ENCODE measurements at regions not wholly inside any gene's neighbourhood (a gene's known extent, or its start where the extent isn't known, plus 50 kb on each side); places are given as distances from the start of the nearest gene placed in this dataset.

- TF ChIP-seq CTCF (IDR thresholded peaks at IDR 0.05; ENCODE audit: insufficient read depth, low read length) (no peak), REST (IDR thresholded peaks at IDR 0.05; ENCODE audit: insufficient replicate concordance, low read depth) (no peak)
Measured at GRCh38 chr6:43912598-43913371, 142.8 kb downstream of the VEGFA start.
